WTC11 (cell line): ENCODE measurements at regions not wholly inside any gene's neighbourhood (a gene's known extent, or its start where the extent isn't known, plus 50 kb on each side); places are given as distances from the start of the nearest gene placed in this dataset.

Source experiments
- CREB1 ChIP-seq: sonication (generic); formaldehyde crosslinking; IDR thresholded peaks from 2 replicates; pipeline ENCODE4 v1.8.0; 2023; ENCODE audit warnings: mild to moderate bottlenecking, missing genetic modification reagents
- CTCF ChIP-seq: fragments of 200-600 bp; IDR thresholded peaks from 2 replicates; pipeline ENCODE4 v1.8.0; 2022; ENCODE audit warnings: antibody characterized with exemption
- ESRRA ChIP-seq: sonication (generic); formaldehyde crosslinking; IDR thresholded peaks from 2 replicates; pipeline ENCODE4 v1.8.1; 2022; ENCODE audit warnings: mild to moderate bottlenecking, missing genetic modification reagents, borderline replicate concordance
- ETV6 ChIP-seq: sonication (generic); formaldehyde crosslinking; IDR thresholded peaks from 2 replicates; pipeline ENCODE4 v1.8.1; 2022; ENCODE audit warnings: mild to moderate bottlenecking, missing genetic modification reagents
- HMGXB4 ChIP-seq: sonication (generic); formaldehyde crosslinking; IDR thresholded peaks from 2 replicates; pipeline ENCODE4 v1.8.1; 2023; ENCODE audit warnings: mild to moderate bottlenecking, moderate library complexity, missing genetic modification reagents
- NR2C2 ChIP-seq: sonication (generic); formaldehyde crosslinking; IDR thresholded peaks from 2 replicates; pipeline ENCODE4 v1.8.0; 2022; ENCODE audit warnings: mild to moderate bottlenecking, missing genetic modification reagents
- SP1 ChIP-seq: sonication (generic); formaldehyde crosslinking; conservative IDR thresholded peaks from 2 replicates; pipeline ENCODE4 v1.8.1; 2022; ENCODE audit warnings: missing genetic modification reagents
- ZNF281 ChIP-seq: sonication (generic); formaldehyde crosslinking; IDR thresholded peaks from 2 replicates; pipeline ENCODE4 v1.8.0; 2023; ENCODE audit warnings: mild to moderate bottlenecking, missing genetic modification reagents

GRCh38 chr5:57598756-57599155 lies 116.1 kb upstream of the ACTBL2 start:
- TF ChIP-seq ETV6 (CRISPR knock-in tag) (no peak), CREB1 (CRISPR knock-in tag) (no peak), NR2C2 (CRISPR knock-in tag) (no peak), ESRRA (no peak), CTCF (no peak), ZNF281 (no peak), SP1 (no peak), HMGXB4 (no peak)
